ENCODE measurements at regions not wholly inside any gene's neighbourhood (a gene's known extent, or its start where the extent isn't known, plus 50 kb on each side); places are given as distances from the start of the nearest gene placed in this dataset.
"Not testable (repeated sequence)": the region's sequence is repeated elsewhere in the genome, so short reads cannot be mapped to it uniquely, and the experiment has no call there.

DNA sequence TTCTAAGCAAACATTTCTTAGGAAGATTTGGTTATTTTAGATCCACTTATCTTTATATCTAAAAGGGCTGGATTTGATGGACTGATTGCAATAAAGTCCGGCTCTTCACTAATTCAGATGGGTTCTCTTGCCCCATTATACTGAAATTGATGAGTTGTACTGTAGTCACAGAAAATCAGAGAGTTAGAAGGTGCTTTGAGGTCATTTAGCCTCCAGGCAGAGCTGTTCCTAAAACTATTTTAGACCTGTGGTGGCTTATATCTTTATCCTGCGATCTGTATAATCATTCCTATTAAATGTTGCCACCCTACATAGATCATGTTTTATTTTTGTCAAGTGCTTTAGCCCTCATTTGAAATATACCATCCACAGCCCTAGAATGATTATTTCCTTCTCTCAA lies 61.3 kb upstream of the ATXN1 start:
- TF ChIP-seq, protein P1, sequence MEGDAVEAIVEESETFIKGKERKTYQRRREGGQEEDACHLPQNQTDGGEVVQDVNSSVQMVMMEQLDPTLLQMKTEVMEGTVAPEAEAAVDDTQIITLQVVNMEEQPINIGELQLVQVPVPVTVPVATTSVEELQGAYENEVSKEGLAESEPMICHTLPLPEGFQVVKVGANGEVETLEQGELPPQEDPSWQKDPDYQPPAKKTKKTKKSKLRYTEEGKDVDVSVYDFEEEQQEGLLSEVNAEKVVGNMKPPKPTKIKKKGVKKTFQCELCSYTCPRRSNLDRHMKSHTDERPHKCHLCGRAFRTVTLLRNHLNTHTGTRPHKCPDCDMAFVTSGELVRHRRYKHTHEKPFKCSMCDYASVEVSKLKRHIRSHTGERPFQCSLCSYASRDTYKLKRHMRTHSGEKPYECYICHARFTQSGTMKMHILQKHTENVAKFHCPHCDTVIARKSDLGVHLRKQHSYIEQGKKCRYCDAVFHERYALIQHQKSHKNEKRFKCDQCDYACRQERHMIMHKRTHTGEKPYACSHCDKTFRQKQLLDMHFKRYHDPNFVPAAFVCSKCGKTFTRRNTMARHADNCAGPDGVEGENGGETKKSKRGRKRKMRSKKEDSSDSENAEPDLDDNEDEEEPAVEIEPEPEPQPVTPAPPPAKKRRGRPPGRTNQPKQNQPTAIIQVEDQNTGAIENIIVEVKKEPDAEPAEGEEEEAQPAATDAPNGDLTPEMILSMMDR (IDR thresholded peaks at IDR 0.05 in 4 of 5, conservative IDR thresholded peaks at IDR 0.05 in 1 of 5), result no peak
- H3K4me1 ChIP-seq, result no peaks in the 10 kb centered on the region
- no peaks in the 10 kb centered on the region for H3K36me3 ChIP-seq
- H3K27ac ChIP-seq, result no peak overlapping the region
- H3K9me3 ChIP-seq, result no peaks in the 10 kb centered on the region
- no peak for DNase-seq
- no peak for ATAC-seq
- in situ Hi-C loops (cut with MboI; ENCODE audit: low sequenced_read_pairs in 4 of 4) (loop anchor here in 1 of 4 donors (25.0 kb wide), 1 partner anchor 140 kb away; no protein-coding TSS in a partner anchor), intact Hi-C loops (cut with DNase I; ENCODE audit: low total_unique reads) (no loop called here)
- no peak overlapping the region for H3K4me3 ChIP-seq
- H3K27me3 ChIP-seq, result no peaks in the 10 kb centered on the region

DNA sequence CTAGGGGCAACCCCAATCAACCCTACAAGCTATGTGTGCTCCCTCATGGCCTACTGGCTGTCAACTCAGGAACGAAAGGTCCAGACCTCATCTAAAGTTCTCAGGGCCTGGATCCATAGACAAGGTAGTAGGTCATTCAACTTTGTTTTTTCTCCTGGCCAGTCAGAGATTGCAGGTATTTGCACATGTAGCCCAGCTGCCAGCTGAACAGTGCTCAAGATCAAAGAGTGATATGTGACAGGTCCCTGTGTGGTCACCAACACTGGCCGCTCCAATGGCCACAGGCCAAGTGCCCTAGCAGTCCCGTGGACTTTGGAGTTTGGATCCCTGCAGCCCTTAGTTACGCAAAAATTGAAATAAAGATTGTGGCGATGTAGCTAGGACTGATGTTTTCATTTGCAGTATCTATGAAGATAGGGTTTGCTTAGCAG lies 60.6 kb upstream of the ATXN1 start:
- DNase-seq (no peak), ATAC-seq (no peak)
- Histone ChIP-seq H3K4me1 (no peaks in the 10 kb centered on the region), H3K9me3 (no peaks in the 10 kb centered on the region), H3K27ac (no peak overlapping the region), H3K27me3 (no peaks in the 10 kb centered on the region), H3K36me3 (no peaks in the 10 kb centered on the region), H3K4me3 (no peak overlapping the region)
- intact Hi-C loops (cut with DNase I; ENCODE audit: low total_unique reads) (no loop called here), in situ Hi-C loops (cut with MboI; ENCODE audit: low sequenced_read_pairs in 4 of 4) (loop anchor here in 1 of 4 donors (25.0 kb wide), 1 partner anchor 140 kb away; no protein-coding TSS in a partner anchor)
- TF ChIP-seq, protein P1 (IDR thresholded peaks at IDR 0.05 in 4 of 5, conservative IDR thresholded peaks at IDR 0.05 in 1 of 5), result no peak

DNA sequence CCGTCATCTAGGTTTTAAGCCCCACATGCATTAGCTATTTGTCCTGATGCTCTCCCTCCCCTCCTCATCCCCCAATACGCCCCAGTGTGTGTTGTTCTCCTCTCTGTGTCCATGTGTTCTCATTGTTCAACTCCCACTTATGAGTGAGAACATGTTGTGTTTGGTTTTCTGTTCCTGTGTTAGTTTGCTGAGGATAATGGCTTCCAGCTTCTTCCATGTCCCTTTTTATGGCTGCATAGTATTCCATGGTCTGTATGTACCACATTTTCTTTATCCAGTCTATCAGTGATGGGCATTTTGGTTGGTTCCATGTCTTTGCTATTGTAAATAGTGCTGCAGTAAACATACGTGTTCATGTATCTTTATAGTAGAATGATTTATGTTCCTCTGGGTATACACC lies 59.0 kb upstream of the ATXN1 start:
- H3K4me1 ChIP-seq; ATAC-seq; DNase-seq; intact Hi-C loops (cut with DNase I; ENCODE audit: low total_unique reads); H3K36me3 ChIP-seq; H3K4me3 ChIP-seq; H3K27me3 ChIP-seq; H3K9me3 ChIP-seq; H3K27ac ChIP-seq: not testable (repeated sequence)
- in situ Hi-C loops (cut with MboI; ENCODE audit: low sequenced_read_pairs in 4 of 4), result loop anchor here in 1 of 4 donors (25.0 kb wide), 1 partner anchor 142 kb away; no protein-coding TSS in a partner anchor

DNA sequence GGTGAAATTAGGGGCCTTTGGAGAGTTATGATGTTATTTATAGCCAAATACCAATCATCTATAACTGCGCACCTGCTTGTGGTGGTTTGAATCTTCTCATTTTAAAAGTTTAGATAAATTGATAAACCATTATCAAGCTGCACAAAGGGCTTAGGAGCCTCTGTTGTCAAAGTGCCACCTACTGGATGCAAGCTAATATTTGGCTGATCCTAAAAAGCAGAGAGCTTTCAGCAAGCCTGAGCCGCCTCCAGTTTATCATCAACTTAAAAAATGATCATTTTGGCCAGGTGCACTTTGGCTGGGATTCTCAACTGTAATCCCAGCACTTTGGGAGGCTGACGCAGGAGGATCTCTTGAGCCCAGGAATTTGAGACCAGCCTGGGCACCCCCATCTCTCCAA lies 58.5 kb upstream of the ATXN1 start:
- no peak for DNase-seq
- no peak overlapping the region for H3K4me3 ChIP-seq
- H3K4me1 ChIP-seq, result no peaks in the 10 kb centered on the region
- intact Hi-C loops (cut with DNase I; ENCODE audit: low total_unique reads) (no loop called here), in situ Hi-C loops (cut with MboI; ENCODE audit: low sequenced_read_pairs in 4 of 4) (loop anchor here in 1 of 4 donors (25.0 kb wide), 1 partner anchor 143 kb away; no protein-coding TSS in a partner anchor)
- H3K27ac ChIP-seq, result no peak overlapping the region
- H3K27me3 ChIP-seq, result no peaks in the 10 kb centered on the region
- ATAC-seq, result no peak
- TF ChIP-seq POLR2A (IDR thresholded peaks at IDR 0.05), result no peak
- TF ChIP-seq, protein P1 (IDR thresholded peaks at IDR 0.05 in 4 of 5, conservative IDR thresholded peaks at IDR 0.05 in 1 of 5), result no peak
- no peaks in the 10 kb centered on the region for H3K36me3 ChIP-seq
- H3K9me3 ChIP-seq, result no peaks in the 10 kb centered on the region

DNA sequence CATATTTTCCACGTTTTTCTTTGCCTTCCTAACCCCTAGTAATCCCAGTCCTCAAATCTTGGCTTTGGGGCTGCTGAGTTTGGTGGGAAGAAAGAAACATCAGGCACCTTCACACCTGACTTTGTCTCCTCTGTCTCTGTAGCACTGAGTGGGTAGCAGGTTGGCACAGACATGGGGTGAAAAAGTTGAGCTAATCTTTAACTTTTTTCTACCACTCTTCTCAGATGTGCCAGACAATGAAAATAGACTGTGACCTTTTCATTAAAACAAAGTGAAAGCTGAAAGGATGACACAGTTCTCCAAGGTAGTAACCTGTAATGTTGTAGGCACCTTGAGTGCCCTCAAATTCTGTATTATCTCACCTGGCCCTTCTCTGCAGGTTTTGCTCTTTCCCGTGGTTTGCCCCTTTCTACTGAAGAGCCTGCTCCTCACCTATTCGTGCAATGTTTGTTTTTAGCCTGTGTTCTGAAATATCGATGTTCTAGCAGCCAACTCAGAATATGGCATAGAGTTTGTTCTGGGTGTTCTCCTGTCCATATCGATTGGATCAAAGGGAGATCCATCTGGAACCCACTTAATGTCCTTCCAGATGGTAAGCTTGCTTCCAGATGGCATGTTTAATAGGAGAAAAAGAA lies 57.8 kb upstream of the ATXN1 start:
- no peaks in the 10 kb centered on the region for H3K9me3 ChIP-seq
- H3K4me1 ChIP-seq, result no peaks in the 10 kb centered on the region
- no peaks in the 10 kb centered on the region for H3K27me3 ChIP-seq
- TF ChIP-seq POLR2A (IDR thresholded peaks at IDR 0.05), result no peak
- TF ChIP-seq, protein P1 (IDR thresholded peaks at IDR 0.05 in 4 of 5, conservative IDR thresholded peaks at IDR 0.05 in 1 of 5), result no peak
- no peak for ATAC-seq
- H3K27ac ChIP-seq, result no peak overlapping the region
- in situ Hi-C loops (cut with MboI; ENCODE audit: low sequenced_read_pairs in 4 of 4) (loop anchor here in 1 of 4 donors (25.0 kb wide), 1 partner anchor 143 kb away; no protein-coding TSS in a partner anchor), intact Hi-C loops (cut with DNase I; ENCODE audit: low total_unique reads) (no loop called here)
- H3K36me3 ChIP-seq, result no peaks in the 10 kb centered on the region
- DNase-seq, result no peak
- no peak overlapping the region for H3K4me3 ChIP-seq
